Fibroblast of pulmonary artery (primary cell): ENCODE measurements at regions not wholly inside any gene's neighbourhood (a gene's known extent, or its start where the extent isn't known, plus 50 kb on each side); places are given as distances from the start of the nearest gene placed in this dataset.

Source experiments
- DNase-seq: peaks from one replicate; pipeline ENCODE4 v3.0.0-alpha.2; 2010; ENCODE audit warnings: low read depth
- H3K4me3 ChIP-seq: replicated peaks from 2 replicates; pipeline ENCODE4 v1.5.1; 2011; ENCODE audit warnings: low read depth, mild to moderate bottlenecking, control low read depth, low read length, moderate library complexity
- TF ChIP-seq, protein P1 (sequence below): IDR thresholded peaks from 2 replicates; pipeline ENCODE4 v1.5.1; 2011; ENCODE audit warnings: mild to moderate bottlenecking, control low read depth, low read length, inconsistent platforms; ENCODE audit errors: missing control alignments

GRCh38 chr5:166331521-166331920, 1959.9 kb upstream of the WWC1 start:
- TF ChIP-seq, protein P1, sequence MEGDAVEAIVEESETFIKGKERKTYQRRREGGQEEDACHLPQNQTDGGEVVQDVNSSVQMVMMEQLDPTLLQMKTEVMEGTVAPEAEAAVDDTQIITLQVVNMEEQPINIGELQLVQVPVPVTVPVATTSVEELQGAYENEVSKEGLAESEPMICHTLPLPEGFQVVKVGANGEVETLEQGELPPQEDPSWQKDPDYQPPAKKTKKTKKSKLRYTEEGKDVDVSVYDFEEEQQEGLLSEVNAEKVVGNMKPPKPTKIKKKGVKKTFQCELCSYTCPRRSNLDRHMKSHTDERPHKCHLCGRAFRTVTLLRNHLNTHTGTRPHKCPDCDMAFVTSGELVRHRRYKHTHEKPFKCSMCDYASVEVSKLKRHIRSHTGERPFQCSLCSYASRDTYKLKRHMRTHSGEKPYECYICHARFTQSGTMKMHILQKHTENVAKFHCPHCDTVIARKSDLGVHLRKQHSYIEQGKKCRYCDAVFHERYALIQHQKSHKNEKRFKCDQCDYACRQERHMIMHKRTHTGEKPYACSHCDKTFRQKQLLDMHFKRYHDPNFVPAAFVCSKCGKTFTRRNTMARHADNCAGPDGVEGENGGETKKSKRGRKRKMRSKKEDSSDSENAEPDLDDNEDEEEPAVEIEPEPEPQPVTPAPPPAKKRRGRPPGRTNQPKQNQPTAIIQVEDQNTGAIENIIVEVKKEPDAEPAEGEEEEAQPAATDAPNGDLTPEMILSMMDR: no peak
- no peak for DNase-seq
- H3K4me3 ChIP-seq: no peak overlapping the region

GRCh38 chr5:166338801-166339200, 1952.6 kb upstream of the WWC1 start:
- H3K4me3 ChIP-seq: no peak overlapping the region
- peak; percentile 10 for DNase-seq
- TF ChIP-seq, protein P1: no peak

DNA sequence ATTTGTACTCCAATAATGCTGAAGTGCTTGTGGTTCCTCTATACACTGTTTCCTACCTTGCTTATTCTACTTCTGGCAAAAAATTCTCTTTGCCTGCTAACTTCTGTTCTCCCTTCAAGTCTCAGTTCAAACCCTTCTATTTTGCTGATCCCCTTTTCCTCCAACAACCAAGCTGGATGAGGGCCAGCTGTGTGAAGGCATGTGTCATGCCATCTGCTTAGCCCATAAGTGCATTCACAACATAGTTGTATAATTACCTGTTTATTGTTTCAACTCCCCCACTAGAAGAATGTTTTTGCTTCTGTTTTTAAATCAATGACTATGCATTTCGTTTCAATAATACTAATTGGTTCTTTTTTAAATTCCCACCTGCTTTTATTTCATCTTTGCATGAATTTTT, 1951.4 kb upstream of the WWC1 start:
- DNase-seq: no peak
- TF ChIP-seq, protein P1: no peak
- H3K4me3 ChIP-seq: no peak overlapping the region

DNA sequence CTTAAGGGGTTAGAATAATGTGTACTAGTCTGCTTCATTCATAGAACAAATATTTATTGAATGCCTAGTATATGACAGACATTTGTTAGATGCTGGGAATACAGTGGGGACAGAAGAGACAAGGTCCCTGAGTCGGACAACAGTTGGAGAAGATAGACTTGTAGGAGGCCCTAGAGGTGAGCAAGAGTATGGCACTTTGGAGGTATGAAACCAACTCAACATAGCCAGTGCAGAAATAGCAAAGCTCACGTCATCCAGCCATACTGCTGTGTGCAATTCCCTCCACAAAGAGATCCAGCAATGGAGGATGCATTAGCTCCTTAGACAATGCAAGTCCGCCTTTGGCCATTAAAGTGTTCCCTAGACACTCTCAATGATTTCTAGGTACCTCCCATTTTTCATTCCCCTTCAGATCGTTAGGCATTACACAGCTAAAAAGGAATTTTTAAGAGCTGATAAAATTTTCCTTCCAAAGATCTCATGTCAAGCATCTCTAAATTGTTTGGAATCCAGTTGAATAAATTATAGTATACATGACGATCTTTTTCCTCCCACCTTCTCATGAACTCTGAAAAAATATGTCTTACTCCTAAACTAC, 1949.6 kb upstream of the WWC1 start:
- no peak for DNase-seq
- no peak overlapping the region for H3K4me3 ChIP-seq
- TF ChIP-seq, protein P1: peak; percentile 9

GRCh38 chr5:166342402-166342801, 1949.0 kb upstream of the WWC1 start:
- DNase-seq: peak; percentile 47
- TF ChIP-seq, protein P1: no peak
- no peak overlapping the region for H3K4me3 ChIP-seq

DNA sequence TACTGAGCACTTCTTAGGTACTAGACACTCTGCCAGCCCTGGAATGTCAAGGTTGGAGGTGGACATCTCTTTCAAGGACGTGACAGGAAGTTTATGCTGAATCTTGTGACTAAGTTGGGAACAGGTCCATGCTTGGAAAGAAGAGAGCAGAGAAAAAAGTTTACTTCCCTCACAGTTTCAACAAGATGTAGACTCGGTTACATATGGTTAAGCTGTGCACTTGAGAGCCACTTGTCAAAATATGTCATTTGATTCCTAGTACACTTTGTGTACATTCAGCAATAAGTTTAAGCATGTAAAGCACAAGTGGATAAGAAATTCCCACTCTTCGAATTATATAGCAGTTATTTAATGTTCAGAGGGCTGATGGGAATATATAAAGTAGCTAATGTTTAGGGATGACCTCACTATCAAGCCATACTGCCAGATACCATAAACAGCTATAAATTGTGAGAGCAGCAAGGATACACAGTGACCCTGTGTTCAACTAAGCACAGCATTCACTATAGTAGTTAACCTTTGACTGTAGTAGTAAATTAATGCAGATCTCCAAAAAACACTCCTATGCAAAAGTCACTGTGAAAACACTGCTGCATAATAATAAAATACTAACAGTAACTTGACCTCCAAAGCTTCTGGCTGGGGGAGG, 1944.6 kb upstream of the WWC1 start:
- DNase-seq: no peak
- TF ChIP-seq, protein P1: no peak
- no peak overlapping the region for H3K4me3 ChIP-seq

GRCh38 chr5:166349046-166349445, 1942.4 kb upstream of the WWC1 start:
- H3K4me3 ChIP-seq: no peak overlapping the region
- TF ChIP-seq, protein P1: no peak
- DNase-seq: no peak
